ENCODE measurements at regions not wholly inside any gene's neighbourhood (a gene's known extent, or its start where the extent isn't known, plus 50 kb on each side); places are given as distances from the start of the nearest gene placed in this dataset.
"Not testable (repeated sequence)": the region's sequence is repeated elsewhere in the genome, so short reads cannot be mapped to it uniquely, and the experiment has no call there.

DNA sequence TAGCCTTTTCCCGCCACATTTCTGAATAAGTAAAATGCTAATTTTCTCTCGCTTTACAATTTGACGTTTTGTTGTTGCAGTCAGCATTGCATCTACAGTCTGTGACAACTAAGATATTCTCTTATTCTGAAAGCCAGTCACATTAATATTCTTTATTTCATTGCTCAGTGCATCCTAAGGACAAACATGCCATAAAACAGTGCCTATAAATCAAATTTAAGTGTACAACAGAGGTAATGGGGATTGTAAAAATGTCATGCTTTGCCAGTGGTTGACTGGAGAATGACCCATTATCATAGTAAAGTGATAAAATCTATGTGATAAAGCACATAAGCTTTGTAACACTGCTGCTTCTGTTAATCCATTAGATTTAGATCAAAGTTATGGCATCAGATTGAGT is 1850.0 kb upstream of the ACO1 start:
- no peak for DNase-seq (ENCODE audit: low read depth)

GRCh38 chr9:30534896-30535295 is 1849.5 kb upstream of the ACO1 start:
- DNase-seq (ENCODE audit: low read depth): no peak

GRCh38 chr9:30536494-30536893 is 1847.9 kb upstream of the ACO1 start:
- DNase-seq (ENCODE audit: low read depth): no peak

DNA sequence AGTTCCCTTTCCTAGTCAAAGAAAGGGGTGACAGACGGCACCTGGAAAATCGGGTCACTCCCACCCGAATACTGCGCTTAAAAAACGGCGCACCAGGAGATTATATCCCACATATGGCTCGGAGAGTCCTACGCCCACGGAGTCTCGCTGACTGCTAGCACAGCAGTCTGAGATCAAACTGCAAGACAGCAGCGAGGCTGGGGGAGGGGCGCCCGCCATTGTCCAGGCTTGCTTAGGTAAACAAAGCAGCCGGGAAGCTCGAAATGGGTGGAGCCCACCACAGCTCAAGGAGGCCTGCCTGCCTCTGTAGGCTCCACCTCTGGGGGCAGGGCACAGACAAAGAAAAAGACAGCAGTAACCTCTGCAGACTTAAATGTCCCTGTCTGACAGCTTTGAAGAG is 1844.7 kb upstream of the ACO1 start:
- DNase-seq (ENCODE audit: low read depth): not testable (repeated sequence)

GRCh38 chr9:30574355-30575151 is 1809.9 kb upstream of the ACO1 start:
- no peak for DNase-seq (ENCODE audit: low read depth)

DNA sequence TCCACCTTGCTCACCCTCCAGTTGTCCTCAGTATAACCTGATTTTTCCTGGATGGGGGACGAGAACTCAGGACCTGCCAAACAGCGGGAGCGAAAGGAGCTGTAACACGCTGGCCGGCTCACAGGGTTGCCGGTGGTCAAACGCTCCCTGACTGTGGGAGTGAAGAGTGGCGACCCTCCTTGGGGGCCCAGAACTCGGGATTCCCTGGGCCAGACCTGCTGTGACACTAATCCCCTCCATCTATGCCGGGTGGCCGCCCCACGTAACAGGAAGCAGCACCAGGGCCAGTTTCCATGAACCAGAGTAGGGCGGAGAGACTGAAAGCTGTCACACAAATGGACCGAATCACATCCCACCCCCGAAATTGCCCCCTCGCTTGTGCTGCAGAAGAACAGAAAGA is 1809.2 kb upstream of the ACO1 start:
- DNase-seq (ENCODE audit: low read depth): no peak

- DNase-seq (ENCODE audit: low read depth): no peak
Measured at GRCh38 chr9:30575691-30576090, 1808.8 kb upstream of the ACO1 start.

DNA sequence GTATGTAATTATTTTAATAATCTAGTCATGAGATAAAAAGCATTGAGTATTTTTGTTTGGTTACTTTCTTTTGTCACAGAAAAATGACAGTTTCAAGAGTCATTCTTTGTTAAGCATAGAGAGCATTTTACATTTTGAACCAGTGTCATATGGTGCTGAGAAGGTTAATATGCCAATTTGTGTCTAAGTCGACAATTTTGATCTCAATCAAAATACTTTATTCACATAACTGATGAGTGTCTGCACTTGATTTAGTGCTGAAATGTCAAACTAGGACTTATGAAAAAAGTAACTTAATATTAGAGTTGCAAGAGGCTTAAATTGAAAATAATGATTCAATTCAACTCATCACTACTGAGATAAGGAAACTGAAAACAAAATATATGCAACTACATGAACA is 1804.6 kb upstream of the ACO1 start:
- DNase-seq (ENCODE audit: low read depth): no peak

GRCh38 chr9:30582240-30582639 is 1802.2 kb upstream of the ACO1 start:
- DNase-seq (ENCODE audit: low read depth): no peak

DNA sequence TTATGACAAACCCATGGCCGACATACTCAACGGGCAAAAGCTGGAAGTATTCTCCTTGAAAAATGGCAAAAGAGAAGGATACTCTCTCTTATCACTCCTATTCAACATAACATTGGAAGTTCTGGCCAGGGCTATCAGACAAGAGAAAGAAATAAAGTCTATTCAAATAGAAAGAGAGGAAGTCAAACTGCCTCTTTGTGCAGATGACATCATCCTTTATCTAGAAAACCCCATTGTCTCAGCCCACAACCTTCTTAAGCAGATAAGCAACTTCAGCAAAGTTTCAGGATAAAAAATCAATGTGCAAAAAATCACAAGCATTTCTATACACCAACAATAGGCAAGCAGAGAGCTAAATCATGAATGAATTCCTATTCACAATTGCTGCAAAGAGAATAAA is 1799.9 kb upstream of the ACO1 start:
- no peak for DNase-seq (ENCODE audit: low read depth)

- DNase-seq (ENCODE audit: low read depth): no peak
Measured at GRCh38 chr9:30591461-30591860, 1793.0 kb upstream of the ACO1 start.

- DNase-seq (ENCODE audit: low read depth): no peak
Measured at GRCh38 chr9:30597608-30598007, 1786.8 kb upstream of the ACO1 start.

GRCh38 chr9:30605936-30606335 is 1778.5 kb upstream of the ACO1 start:
- DNase-seq (ENCODE audit: low read depth): no peak

- DNase-seq (ENCODE audit: low read depth): no peak
Measured at GRCh38 chr9:30609713-30610112, 1774.7 kb upstream of the ACO1 start.

DNA sequence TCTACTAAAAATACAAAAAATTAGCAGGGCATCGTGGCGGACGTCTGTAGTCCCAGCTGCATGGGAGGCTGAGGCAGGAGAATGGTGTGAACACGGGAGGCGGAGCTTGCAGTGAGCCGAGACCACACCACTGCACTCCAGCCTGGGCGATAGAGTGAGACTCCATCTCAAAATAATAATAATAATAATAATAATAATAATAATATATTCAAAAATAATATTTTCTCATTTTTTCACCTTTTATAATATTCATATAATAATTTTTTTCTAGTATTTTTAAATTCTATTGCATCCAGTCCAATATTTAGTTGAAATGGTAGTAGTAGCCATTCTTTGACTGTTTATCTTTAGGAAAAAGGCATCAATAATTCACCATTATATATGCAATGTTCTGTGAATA is 1767.7 kb upstream of the ACO1 start:
- not testable (repeated sequence) for DNase-seq (ENCODE audit: low read depth)

DNA sequence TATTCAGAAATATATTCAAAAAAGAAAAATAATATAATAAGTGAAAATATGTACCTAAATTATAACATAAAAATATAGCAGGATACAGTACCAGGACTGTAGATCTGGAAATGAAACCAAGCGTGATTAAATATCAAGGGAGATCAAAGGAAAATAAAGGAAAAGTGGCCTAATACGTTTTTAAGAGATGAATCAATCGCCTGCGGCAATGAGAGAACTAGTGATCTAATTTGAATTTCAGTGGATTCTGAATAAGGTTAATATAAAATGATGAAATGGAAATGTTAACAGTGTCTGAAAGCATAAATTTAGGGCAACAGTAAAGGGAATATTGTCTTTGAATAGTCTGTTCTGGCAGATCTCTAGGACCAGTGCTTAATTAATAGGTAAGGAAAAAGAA is 1761.9 kb upstream of the ACO1 start:
- no peak for DNase-seq (ENCODE audit: low read depth)

- DNase-seq (ENCODE audit: low read depth): no peak
Measured at GRCh38 chr9:30628915-30629567, 1755.4 kb upstream of the ACO1 start.

DNA sequence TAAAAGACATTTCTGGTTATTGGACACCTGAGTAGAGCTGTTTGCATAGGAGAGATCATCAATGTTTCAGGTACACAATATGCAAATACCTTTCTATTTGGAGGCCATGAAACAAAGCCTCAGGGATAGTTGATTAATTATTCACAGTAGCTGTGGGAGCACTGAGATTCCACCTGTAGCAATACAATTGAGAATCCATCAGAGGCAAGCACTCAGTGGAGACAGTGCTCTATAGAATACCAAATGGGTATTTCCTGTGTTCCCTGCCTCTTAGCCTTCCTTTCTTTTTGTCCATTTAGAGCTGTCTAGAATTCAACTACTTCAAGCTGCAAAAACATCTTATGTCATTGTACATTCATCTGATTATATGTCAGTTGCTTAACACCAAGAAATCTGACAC is 1754.0 kb upstream of the ACO1 start:
- no peak for DNase-seq (ENCODE audit: low read depth)

GRCh38 chr9:30646639-30647038 is 1737.8 kb upstream of the ACO1 start:
- not testable (repeated sequence) for DNase-seq (ENCODE audit: low read depth)

DNA sequence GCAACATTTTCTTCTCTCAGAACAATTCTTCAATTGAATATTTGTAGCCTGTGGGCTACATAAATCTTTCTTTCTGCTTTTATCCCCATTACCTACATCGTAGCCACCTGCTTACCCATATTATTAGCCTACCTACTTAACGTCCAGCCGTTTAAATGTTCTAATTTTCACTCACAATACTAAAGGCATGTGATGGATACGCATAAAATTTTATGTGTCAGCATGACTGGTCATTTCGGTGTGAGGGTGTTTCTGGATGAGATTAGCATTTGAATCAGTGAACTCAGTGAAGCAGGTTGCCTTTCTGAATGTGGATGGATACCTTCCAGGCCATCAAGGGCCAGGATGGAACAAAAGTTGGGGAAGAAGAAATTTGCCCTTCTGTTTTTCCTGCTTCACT is 1722.5 kb upstream of the ACO1 start:
- DNase-seq (ENCODE audit: low read depth): no peak

- no peak for DNase-seq (ENCODE audit: low read depth)
Measured at GRCh38 chr9:30670805-30671562, 1713.5 kb upstream of the ACO1 start.

DNA sequence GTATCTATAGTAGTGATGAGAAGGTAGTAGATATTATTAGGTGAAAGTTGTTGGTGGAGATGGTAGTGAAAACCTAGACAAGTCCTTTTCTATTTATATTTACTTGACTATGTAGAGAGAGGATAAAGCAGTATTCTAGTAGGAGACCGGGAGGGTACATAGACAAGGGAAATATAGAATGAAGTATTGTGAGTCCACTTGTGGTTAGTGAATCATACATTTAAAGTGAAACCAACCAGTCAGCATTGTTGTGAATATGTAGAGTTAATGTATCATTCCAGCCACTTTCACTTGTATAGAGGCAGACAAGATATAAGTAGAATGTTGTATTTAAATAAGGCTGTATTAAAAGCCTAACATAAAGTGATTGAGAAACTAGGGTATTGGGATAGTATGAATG is 1711.3 kb upstream of the ACO1 start:
- no peak for DNase-seq (ENCODE audit: low read depth)

GRCh38 chr9:30676651-30677050 is 1707.8 kb upstream of the ACO1 start:
- no peak for DNase-seq (ENCODE audit: low read depth)
